Trophoblast cell (in vitro differentiated cells and primary cell): ENCODE measurements at regions not wholly inside any gene's neighbourhood (a gene's known extent, or its start where the extent isn't known, plus 50 kb on each side); places are given as distances from the start of the nearest gene placed in this dataset.

Experiments
- DNase-seq, 2 donors: peaks; one replicate each; pipeline ENCODE4 v3.0.0-alpha.2; 2016
- H2AFZ ChIP-seq: 2 replicates; pipeline ENCODE4 v1.6.1; 2013; ENCODE audit warnings: low read length, moderate library complexity, mild to moderate bottlenecking; ENCODE audit not compliant: insufficient read depth, poor library complexity
- H2AK5ac ChIP-seq: 2 replicates; pipeline ENCODE4 v1.6.1; 2013; ENCODE audit warnings: mild to moderate bottlenecking, low read length
- H2BK120ac ChIP-seq: 2 replicates; pipeline ENCODE4 v1.6.1; 2013; ENCODE audit warnings: low read length, mild to moderate bottlenecking, moderate library complexity; ENCODE audit not compliant: insufficient read depth, poor library complexity
- H2BK12ac ChIP-seq: 2 replicates; pipeline ENCODE4 v1.6.1; 2013; ENCODE audit warnings: mild to moderate bottlenecking, low read length, moderate library complexity
- H2BK5ac ChIP-seq: 2 replicates; pipeline ENCODE4 v1.6.1; 2013; ENCODE audit warnings: low read length, low read depth, moderate library complexity, mild to moderate bottlenecking; ENCODE audit not compliant: poor library complexity
- H3K14ac ChIP-seq: 2 replicates; pipeline ENCODE4 v1.6.1; 2013; ENCODE audit warnings: mild to moderate bottlenecking, low read length
- H3K18ac ChIP-seq: 2 replicates; pipeline ENCODE4 v1.6.1; 2013; ENCODE audit warnings: mild to moderate bottlenecking, low read length
- H3K23ac ChIP-seq: 2 replicates; pipeline ENCODE4 v1.6.1; 2013; ENCODE audit warnings: low read length
- H3K27ac ChIP-seq: 2 replicates; pipeline ENCODE4 v1.5.1; 2013; ENCODE audit warnings: low read depth, mild to moderate bottlenecking, inconsistent platforms, low read length, moderate library complexity
- H3K27me3 ChIP-seq: 2 replicates; pipeline ENCODE4 v1.6.1; 2013; ENCODE audit warnings: inconsistent platforms, mild to moderate bottlenecking, low read length, moderate library complexity; ENCODE audit not compliant: insufficient read depth
- H3K36me3 ChIP-seq, 2 experiments: 1 replicate in 1 of 2; 2 replicates in 1 of 2; pipeline ENCODE4 v1.6.1; 2013; ENCODE audit warnings: low read length in 2 of 2, mild to moderate bottlenecking in 2 of 2, moderate library complexity in 1 of 2; ENCODE audit not compliant: insufficient read depth in 2 of 2, control insufficient read depth in 1 of 2
- H3K4ac ChIP-seq: 2 replicates; pipeline ENCODE4 v1.6.1; 2013; ENCODE audit warnings: low read depth, mild to moderate bottlenecking, low read length, moderate library complexity
- H3K4me1 ChIP-seq, 2 experiments: 1 replicate in 1 of 2; 2 replicates in 1 of 2; pipeline ENCODE4 v1.6.1; 2013; ENCODE audit warnings: low read length in 2 of 2, mild to moderate bottlenecking in 2 of 2, moderate library complexity in 1 of 2; ENCODE audit not compliant: insufficient read depth in 2 of 2, control insufficient read depth in 1 of 2
- H3K4me2 ChIP-seq: 2 replicates; pipeline ENCODE4 v1.6.1; 2013; ENCODE audit warnings: inconsistent platforms, mild to moderate bottlenecking, low read length, moderate library complexity
- H3K4me3 ChIP-seq: 2 replicates; pipeline ENCODE4 v1.5.1; 2013; ENCODE audit warnings: mild to moderate bottlenecking, low read depth, low read length, inconsistent platforms
- H3K79me1 ChIP-seq: one replicate; pipeline ENCODE4 v1.6.1; 2013; ENCODE audit warnings: low read length
- H3K79me2 ChIP-seq: 2 replicates; pipeline ENCODE4 v1.6.1; 2013; ENCODE audit warnings: low read length, mild to moderate bottlenecking; ENCODE audit not compliant: control insufficient read depth, insufficient read depth, poor library complexity
- H3K9ac ChIP-seq: 2 replicates; pipeline ENCODE4 v1.6.1; 2013; ENCODE audit warnings: mild to moderate bottlenecking, low read length
- H3K9me3 ChIP-seq: 2 replicates; pipeline ENCODE4 v1.6.1; 2013; ENCODE audit warnings: low read depth, mild to moderate bottlenecking, control low read depth, inconsistent platforms, low read length; ENCODE audit not compliant: insufficient read depth
- H4K12ac ChIP-seq: 2 replicates; pipeline ENCODE4 v1.6.1; 2013; ENCODE audit warnings: low read depth, mild to moderate bottlenecking, low read length, moderate library complexity
- H4K8ac ChIP-seq: 2 replicates; pipeline ENCODE4 v1.6.1; 2013; ENCODE audit warnings: low read depth, mild to moderate bottlenecking, low read length, moderate library complexity
- H4K91ac ChIP-seq: one replicate; pipeline ENCODE4 v1.6.1; 2013; ENCODE audit warnings: low read depth, mild to moderate bottlenecking, low read length, moderate library complexity
- WGBS: extraction: QIAGEN DNeasy Blood & Tissue Kit; methylation state at CpG from one replicate; pipeline ENCODE4 v1.1.7; 2013; ENCODE audit warnings: missing lambda C conversion rate; ENCODE audit not compliant: insufficient read length, insufficient coverage; ENCODE audit errors: extremely low coverage; 5-methylcytosine and 5-hydroxymethylcytosine counted together

GRCh38 chr21:39074508-39074907 lies 108.7 kb downstream of the PSMG1 start:
- H3K79me2 ChIP-seq, result no peaks in the 10 kb centered on the region

GRCh38 chr21:39073717-39074116 lies 109.5 kb downstream of the PSMG1 start:
- H3K27me3 ChIP-seq, result peaks cover 4% of the 10 kb centered on the region
- no peak overlapping the region for H3K9ac ChIP-seq
- H3K4ac ChIP-seq, result no peak overlapping the region
- H3K9me3 ChIP-seq, result no peaks in the 10 kb centered on the region
- no peaks in the 10 kb centered on the region for H3K36me3 ChIP-seq
- no peak overlapping the region for H3K14ac ChIP-seq
- no peak overlapping the region for H2AK5ac ChIP-seq
- no peaks in the 10 kb centered on the region for H3K79me2 ChIP-seq
- no peak overlapping the region for H2BK120ac ChIP-seq
- no peak overlapping the region for H2BK12ac ChIP-seq
- no peaks in the 10 kb centered on the region for H3K4me1 ChIP-seq
- H3K18ac ChIP-seq, result no peak overlapping the region
- WGBS, result no CpG with 5 or more reads among the region's 4 CpGs
- H4K12ac ChIP-seq, result no peak overlapping the region
- no peak overlapping the region for H4K8ac ChIP-seq
- H2AFZ ChIP-seq, result no peak overlapping the region
- H4K91ac ChIP-seq, result no peak overlapping the region
- no peak overlapping the region for H3K4me2 ChIP-seq
- no peak overlapping the region for H3K4me3 ChIP-seq
- no peak for DNase-seq
- no peak overlapping the region for H2BK5ac ChIP-seq
- no peaks in the 10 kb centered on the region for H3K79me1 ChIP-seq
- no peak overlapping the region for H3K27ac ChIP-seq
- no peak overlapping the region for H3K23ac ChIP-seq

More at GRCh38 chr21:39074508-39074907, 108.7 kb downstream of the PSMG1 start:
- H3K4me2 ChIP-seq, result no peak overlapping the region
- H4K12ac ChIP-seq, result no peak overlapping the region
- no peak for DNase-seq
- H3K4me1 ChIP-seq, result no peaks in the 10 kb centered on the region
- H3K9me3 ChIP-seq, result no peaks in the 10 kb centered on the region
- H4K91ac ChIP-seq, result no peak overlapping the region
- no peaks in the 10 kb centered on the region for H3K79me1 ChIP-seq
- H3K18ac ChIP-seq, result no peak overlapping the region
- no peak overlapping the region for H2BK12ac ChIP-seq
- no peak overlapping the region for H4K8ac ChIP-seq
- H3K9ac ChIP-seq, result no peak overlapping the region
- peaks cover 4% of the 10 kb centered on the region for H3K27me3 ChIP-seq
- no peaks in the 10 kb centered on the region for H3K36me3 ChIP-seq
- H3K14ac ChIP-seq, result no peak overlapping the region
- H2AFZ ChIP-seq, result no peak overlapping the region
- no peak overlapping the region for H2AK5ac ChIP-seq
- H2BK120ac ChIP-seq, result no peak overlapping the region
- no peak overlapping the region for H2BK5ac ChIP-seq
- no peak overlapping the region for H3K23ac ChIP-seq
- no peak overlapping the region for H3K4ac ChIP-seq
- H3K4me3 ChIP-seq, result no peak overlapping the region
- H3K27ac ChIP-seq, result no peak overlapping the region

DNA sequence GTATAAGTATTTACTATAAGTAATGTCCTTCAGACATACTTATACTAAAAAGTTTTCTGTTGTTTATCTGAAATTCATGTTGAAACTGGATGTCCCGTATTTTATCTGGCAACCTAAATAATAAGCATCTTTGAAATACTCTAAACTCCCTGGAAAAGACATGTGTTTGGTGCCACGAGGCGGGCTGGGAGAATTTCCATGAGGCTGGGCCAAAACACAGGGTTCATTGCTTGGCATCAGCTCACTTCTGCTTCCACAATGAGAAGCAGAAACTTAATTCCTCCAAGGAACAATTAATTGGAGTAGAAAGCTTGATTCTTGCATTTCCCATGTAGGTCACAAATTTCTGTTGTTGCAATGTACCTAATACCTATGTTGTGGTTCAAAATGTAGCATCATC lies 110.2 kb downstream of the PSMG1 start:
- H2BK120ac ChIP-seq, result no peak overlapping the region
- no CpG with 5 or more reads among the region's 3 CpGs for WGBS
- no peak overlapping the region for H3K18ac ChIP-seq
- H3K4me1 ChIP-seq, result no peaks in the 10 kb centered on the region
- H3K9ac ChIP-seq, result no peak overlapping the region
- H3K27me3 ChIP-seq, result peaks cover 4% of the 10 kb centered on the region
- no peak overlapping the region for H2BK5ac ChIP-seq
- H2AFZ ChIP-seq, result no peak overlapping the region
- no peak overlapping the region for H4K12ac ChIP-seq
- H3K23ac ChIP-seq, result no peak overlapping the region
- H2AK5ac ChIP-seq, result no peak overlapping the region
- H3K79me2 ChIP-seq, result no peaks in the 10 kb centered on the region
- H3K4ac ChIP-seq, result no peak overlapping the region
- H3K14ac ChIP-seq, result no peak overlapping the region
- no peaks in the 10 kb centered on the region for H3K9me3 ChIP-seq
- no peak overlapping the region for H4K91ac ChIP-seq
- no peaks in the 10 kb centered on the region for H3K36me3 ChIP-seq
- DNase-seq, result no peak
- H3K4me2 ChIP-seq, result no peak overlapping the region
- H3K4me3 ChIP-seq, result no peak overlapping the region
- no peak overlapping the region for H3K27ac ChIP-seq
- H4K8ac ChIP-seq, result no peak overlapping the region
- no peaks in the 10 kb centered on the region for H3K79me1 ChIP-seq
- H2BK12ac ChIP-seq, result no peak overlapping the region

- Histone ChIP-seq H3K79me2 (no peaks in the 10 kb centered on the region), H3K4ac (no peak overlapping the region), H3K4me3 (no peak overlapping the region), H3K4me2 (no peak overlapping the region), H2AFZ (no peak overlapping the region), H3K36me3 (no peaks in the 10 kb centered on the region), H2BK12ac (no peak overlapping the region), H2BK5ac (no peak overlapping the region), H4K12ac (no peak overlapping the region), H3K9ac (no peak overlapping the region), H4K8ac (no peak overlapping the region), H3K23ac (no peak overlapping the region), H3K4me1 (no peaks in the 10 kb centered on the region), H3K27ac (no peak overlapping the region), H4K91ac (no peak overlapping the region), H3K18ac (no peak overlapping the region), H3K14ac (no peak overlapping the region), H2AK5ac (no peak overlapping the region), H3K9me3 (no peaks in the 10 kb centered on the region), H3K79me1 (no peaks in the 10 kb centered on the region), H2BK120ac (no peak overlapping the region), H3K27me3 (peaks cover 4% of the 10 kb centered on the region)
- no CpG with 5 or more reads among the region's 2 CpGs for WGBS
- DNase-seq, result no peak
These were observed 110.8 kb downstream of the PSMG1 start for GRCh38 chr21:39072468-39072867.
